GM19238 (cell line): ENCODE measurements at regions not wholly inside any gene's neighbourhood (a gene's known extent, or its start where the extent isn't known, plus 50 kb on each side); places are given as distances from the start of the nearest gene placed in this dataset.
"Not testable (repeated sequence)": the region's sequence is repeated elsewhere in the genome, so short reads cannot be mapped to it uniquely, and the experiment has no call there.

Experiments used
- DNase-seq: peaks from one replicate; pipeline ENCODE4 v3.0.0; 2011; ENCODE audit warnings: low spot score; ENCODE audit not compliant: insufficient read length

- no peak for DNase-seq
Observed at GRCh38 chr4:141518222-141518621, 118.2 kb upstream of the IL15 start.

- DNase-seq: no peak
Observed at GRCh38 chr4:141524116-141524515, 112.3 kb upstream of the IL15 start.

GRCh38 chr4:141524841-141525240 is 111.5 kb upstream of the IL15 start:
- no peak for DNase-seq

GRCh38 chr4:141530627-141531026 is 105.8 kb upstream of the IL15 start:
- DNase-seq: no peak

GRCh38 chr4:141534985-141535384 is 101.4 kb upstream of the IL15 start:
- DNase-seq: no peak

GRCh38 chr4:141538001-141538400 is 98.4 kb upstream of the IL15 start:
- DNase-seq: no peak

GRCh38 chr4:141540643-141541042 is 95.7 kb upstream of the IL15 start:
- DNase-seq: no peak

- no peak for DNase-seq
Observed at GRCh38 chr4:141541851-141542250, 94.5 kb upstream of the IL15 start.

GRCh38 chr4:141543176-141543575 is 93.2 kb upstream of the IL15 start:
- DNase-seq: no peak

GRCh38 chr4:141543706-141544105 is 92.7 kb upstream of the IL15 start:
- DNase-seq: no peak

GRCh38 chr4:141548791-141549190 is 87.6 kb upstream of the IL15 start:
- no peak for DNase-seq

- no peak for DNase-seq
Observed at GRCh38 chr4:141560056-141560455, 76.3 kb upstream of the IL15 start.

- no peak for DNase-seq
Observed at GRCh38 chr4:141562649-141563048, 73.7 kb upstream of the IL15 start.

- no peak for DNase-seq
Observed at GRCh38 chr4:141563723-141564122, 72.7 kb upstream of the IL15 start.

- not testable (repeated sequence) for DNase-seq
Observed at GRCh38 chr4:141564961-141565360, 71.4 kb upstream of the IL15 start.

GRCh38 chr4:141565379-141566089 is 70.8 kb upstream of the IL15 start:
- DNase-seq: no peak

- DNase-seq: no peak
Observed at GRCh38 chr4:141567326-141567915, 69.0 kb upstream of the IL15 start.

- DNase-seq: no peak
Observed at GRCh38 chr4:141569141-141569540, 67.2 kb upstream of the IL15 start.

- DNase-seq: no peak
Observed at GRCh38 chr4:141570290-141570689, 66.1 kb upstream of the IL15 start.

GRCh38 chr4:141571362-141571761 is 65.0 kb upstream of the IL15 start:
- no peak for DNase-seq

- no peak for DNase-seq
Observed at GRCh38 chr4:141571793-141572192, 64.6 kb upstream of the IL15 start.

- no peak for DNase-seq
Observed at GRCh38 chr4:141573678-141574077, 62.7 kb upstream of the IL15 start.

- no peak for DNase-seq
Observed at GRCh38 chr4:141575884-141576283, 60.5 kb upstream of the IL15 start.
